RWPE1 (cell line): ENCODE measurements at regions not wholly inside any gene's neighbourhood (a gene's known extent, or its start where the extent isn't known, plus 50 kb on each side); places are given as distances from the start of the nearest gene placed in this dataset.

Experiments used
- CTCF ChIA-PET: fragments of 350-600 bp; sonication (Branson Sonifier 250); formaldehyde crosslinking; extraction: SDS; loops from one replicate; lab custom pipeline; 2021; lab: Yijun Ruan, JAX
- POLR2A ChIA-PET: fragments of 400-600 bp; formaldehyde crosslinking; extraction: SDS; loops from one replicate; lab custom pipeline; 2020; ENCODE audit warnings: antibody characterized with exemption; ENCODE audit not compliant: low non-redundant PET; lab: Yijun Ruan, JAX
- DNase-seq: peaks from one replicate; pipeline ENCODE4 v3.0.0; 2012; ENCODE audit warnings: low spot score
- H3K27ac ChIP-seq: fragments of 450-650 bp; 2 replicates; pipeline ENCODE4 v1.5.1; 2017
- TF ChIP-seq, protein P1 (sequence below): fragments of 450-650 bp; conservative IDR thresholded peaks from 2 replicates; pipeline ENCODE4 v1.5.1; 2017; ENCODE audit warnings: low read depth, mild to moderate bottlenecking

DNA sequence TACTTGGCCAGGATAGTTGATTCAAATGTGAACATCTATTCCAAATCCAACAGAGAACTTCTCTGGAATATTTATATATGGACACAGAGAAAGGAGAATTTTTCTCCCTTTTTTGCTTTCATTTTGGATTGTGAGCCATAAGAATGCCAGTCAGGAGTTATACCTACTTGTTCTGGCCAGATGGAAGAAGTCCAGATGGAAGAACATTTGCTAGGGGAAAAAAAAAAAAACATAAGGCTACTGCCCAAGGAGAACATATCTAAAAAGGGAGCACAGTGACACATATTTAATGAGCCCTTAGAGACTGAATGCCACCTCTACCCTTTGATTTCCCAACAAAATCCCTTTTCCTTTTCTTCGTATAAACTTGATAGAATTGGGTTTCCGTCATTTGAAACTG is 61.7 kb upstream of the PPP2R2B start:
- DNase-seq = no peak
- no peak overlapping the region for H3K27ac ChIP-seq
- CTCF ChIA-PET = no interaction called here
- TF ChIP-seq, protein P1, sequence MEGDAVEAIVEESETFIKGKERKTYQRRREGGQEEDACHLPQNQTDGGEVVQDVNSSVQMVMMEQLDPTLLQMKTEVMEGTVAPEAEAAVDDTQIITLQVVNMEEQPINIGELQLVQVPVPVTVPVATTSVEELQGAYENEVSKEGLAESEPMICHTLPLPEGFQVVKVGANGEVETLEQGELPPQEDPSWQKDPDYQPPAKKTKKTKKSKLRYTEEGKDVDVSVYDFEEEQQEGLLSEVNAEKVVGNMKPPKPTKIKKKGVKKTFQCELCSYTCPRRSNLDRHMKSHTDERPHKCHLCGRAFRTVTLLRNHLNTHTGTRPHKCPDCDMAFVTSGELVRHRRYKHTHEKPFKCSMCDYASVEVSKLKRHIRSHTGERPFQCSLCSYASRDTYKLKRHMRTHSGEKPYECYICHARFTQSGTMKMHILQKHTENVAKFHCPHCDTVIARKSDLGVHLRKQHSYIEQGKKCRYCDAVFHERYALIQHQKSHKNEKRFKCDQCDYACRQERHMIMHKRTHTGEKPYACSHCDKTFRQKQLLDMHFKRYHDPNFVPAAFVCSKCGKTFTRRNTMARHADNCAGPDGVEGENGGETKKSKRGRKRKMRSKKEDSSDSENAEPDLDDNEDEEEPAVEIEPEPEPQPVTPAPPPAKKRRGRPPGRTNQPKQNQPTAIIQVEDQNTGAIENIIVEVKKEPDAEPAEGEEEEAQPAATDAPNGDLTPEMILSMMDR = no peak
- POLR2A ChIA-PET = no interaction called here

DNA sequence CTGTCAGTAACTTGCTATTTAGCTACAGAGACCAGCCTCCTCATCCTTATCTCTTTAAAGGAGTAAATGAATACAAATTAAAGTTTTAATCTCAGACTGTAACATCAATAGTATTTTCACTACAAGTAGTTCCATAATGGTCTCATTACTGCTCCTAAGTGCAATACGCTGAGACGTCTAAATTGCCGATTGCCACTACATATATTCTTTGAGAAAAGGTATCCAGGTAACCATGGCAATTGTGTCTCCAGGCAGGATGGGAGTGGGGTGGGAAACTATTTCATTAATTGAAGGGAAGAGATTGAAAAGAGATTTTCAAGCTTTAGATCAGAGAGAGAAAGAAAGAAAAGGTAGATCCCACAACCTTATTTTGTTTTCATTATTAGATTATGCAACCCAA is 65.5 kb upstream of the PPP2R2B start:
- DNase-seq = no peak
- CTCF ChIA-PET = no interaction called here
- H3K27ac ChIP-seq = no peak overlapping the region
- POLR2A ChIA-PET = no interaction called here
- TF ChIP-seq, protein P1 = no peak

DNA sequence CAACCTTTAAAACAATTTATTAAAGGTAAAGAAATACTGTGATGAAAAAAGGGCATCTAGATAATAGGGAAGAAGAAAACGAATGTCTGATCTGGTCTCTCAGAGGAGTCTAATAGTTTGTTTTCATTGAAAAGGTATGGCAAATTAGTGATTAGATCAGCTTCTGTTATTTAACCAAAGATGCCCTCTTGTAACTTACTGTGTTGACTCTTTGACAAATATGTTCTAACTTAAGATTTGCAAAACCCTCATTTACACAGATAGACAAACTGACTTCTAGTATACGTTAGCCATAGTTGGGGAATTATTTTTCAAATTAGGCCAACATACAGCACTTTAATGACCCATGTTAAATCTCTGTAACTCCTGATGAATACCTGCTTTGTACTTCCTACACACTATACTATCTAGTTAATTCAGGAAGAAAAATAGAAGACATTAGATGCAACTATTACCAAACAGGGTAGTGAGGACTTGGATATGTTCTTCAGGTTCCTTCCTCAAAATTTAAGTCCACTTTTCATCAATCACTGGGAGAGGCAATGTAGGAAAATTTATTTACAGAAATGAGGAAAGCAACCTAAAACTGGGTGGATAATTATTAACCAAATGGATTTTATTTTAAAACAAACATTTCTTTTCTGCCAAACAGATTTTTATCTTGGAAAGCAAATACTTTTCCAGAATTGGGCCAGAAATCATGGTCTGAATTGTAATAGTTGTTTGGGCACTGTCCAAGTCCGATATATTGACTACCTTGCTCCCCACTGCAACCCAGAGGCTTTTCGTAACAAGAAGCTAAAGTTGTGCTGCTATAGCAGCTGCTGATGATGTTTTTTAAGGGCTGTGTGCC is 66.4 kb upstream of the PPP2R2B start:
- no peak for DNase-seq
- TF ChIP-seq, protein P1 = no peak
- ChIA-PET CTCF (interaction anchor here (0.6 kb wide), 1 partner anchor 51 kb away, joined by 6 read pairs; no protein-coding TSS in a partner anchor), POLR2A (no interaction called here)
- H3K27ac ChIP-seq = no peak overlapping the region

DNA sequence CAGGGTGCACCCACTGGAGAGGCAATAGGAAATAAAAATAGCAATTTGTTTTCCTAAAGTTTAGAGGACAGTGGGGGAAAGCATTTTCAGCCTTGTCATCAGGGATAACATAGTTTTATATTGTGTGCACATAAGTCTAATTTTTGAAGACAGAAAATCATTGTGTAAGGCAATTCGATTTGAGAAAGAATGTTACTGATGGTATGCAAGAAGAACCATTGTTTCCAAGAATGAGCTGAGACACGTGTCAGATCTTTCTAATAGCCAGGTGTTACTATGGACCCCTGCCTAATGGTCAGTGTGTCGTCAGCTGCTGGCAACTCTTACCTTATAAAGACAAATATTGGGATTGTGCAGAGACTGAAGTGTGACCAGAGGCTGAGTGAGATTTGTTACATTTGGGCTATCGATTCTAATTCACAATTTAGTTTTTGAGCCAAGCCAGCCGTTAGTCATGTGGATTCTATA is 67.1 kb upstream of the PPP2R2B start:
- POLR2A ChIA-PET = no interaction called here
- TF ChIP-seq, protein P1 = no peak
- DNase-seq = no peak
- CTCF ChIA-PET = interaction anchor here (0.6 to 1.1 kb wide), 3 partner anchors 15 to 343 kb away, joined by 3 read pairs; partner anchors contain the start of gene PPP2R2B
- no peak overlapping the region for H3K27ac ChIP-seq

DNA sequence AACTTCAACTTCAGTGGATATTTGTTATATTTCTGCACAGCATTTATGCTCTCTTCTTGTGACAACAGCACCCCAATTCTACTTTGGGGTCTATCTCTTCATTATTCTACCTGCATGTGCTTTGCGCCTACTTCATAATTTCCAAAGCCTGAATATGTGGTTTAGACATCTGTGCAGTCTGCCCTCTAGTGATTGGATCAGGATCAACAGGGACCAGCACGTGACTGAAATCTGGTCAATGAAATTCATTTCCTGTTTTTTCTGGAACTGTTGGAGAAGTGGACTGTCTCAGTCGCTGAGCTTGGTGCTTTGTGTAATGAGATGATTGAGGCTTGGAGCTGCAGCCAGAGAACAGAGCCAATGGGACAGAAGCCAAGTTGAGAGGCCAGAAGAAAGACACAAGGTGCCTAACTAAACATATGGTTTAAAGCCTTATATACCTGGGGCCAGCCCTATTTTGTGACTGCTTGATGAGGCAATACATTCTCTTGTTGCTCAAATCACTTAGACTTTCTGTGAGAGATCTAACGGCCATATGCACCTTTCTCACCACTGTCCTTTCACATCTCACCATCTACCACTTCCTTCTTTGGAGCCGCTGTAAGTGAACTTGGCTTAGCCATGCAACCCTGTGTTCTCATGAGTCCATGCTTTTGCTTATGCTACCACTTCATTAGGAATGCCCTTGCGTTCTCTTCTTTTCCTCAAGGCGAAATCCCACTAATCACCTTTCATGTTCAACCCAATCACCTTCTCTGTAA is 68.8 kb upstream of the PPP2R2B start:
- peak; percentile 28 for DNase-seq
- TF ChIP-seq, protein P1 = no peak; the same call in 1 of the 2 replicates
- POLR2A ChIA-PET = no interaction called here
- CTCF ChIA-PET = interaction anchor here (0.7 to 1.2 kb wide), 2 partner anchors 164 to 414 kb away, joined by 3 to 5 read pairs; no protein-coding TSS in a partner anchor
- H3K27ac ChIP-seq = no peak overlapping the region

DNA sequence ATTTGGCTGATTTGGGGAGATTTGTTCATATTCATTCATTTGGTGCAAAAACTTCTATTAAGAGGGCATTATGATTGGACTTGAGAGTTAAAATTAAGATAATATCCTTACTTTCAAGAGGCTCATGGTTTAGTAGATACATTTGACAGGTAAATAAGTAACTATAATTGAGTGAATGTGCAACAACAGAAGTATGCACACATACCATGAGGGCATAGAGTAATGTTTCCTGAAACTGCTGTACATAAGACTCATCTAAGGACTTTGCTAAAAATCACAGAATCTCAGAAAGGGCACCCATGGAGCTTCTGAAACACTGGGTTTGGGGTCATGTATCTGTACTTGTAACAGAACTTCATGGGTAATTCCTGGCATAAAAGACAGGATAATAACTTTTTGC is 70.1 kb upstream of the PPP2R2B start:
- TF ChIP-seq, protein P1 = no peak
- POLR2A ChIA-PET = no interaction called here
- no peak overlapping the region for H3K27ac ChIP-seq
- CTCF ChIA-PET = interaction anchor here (0.6 to 0.7 kb wide), 2 partner anchors 11 to 380 kb away, joined by 3 to 4 read pairs; no protein-coding TSS in a partner anchor
- no peak for DNase-seq
